ENCODE measurements at regions not wholly inside any gene's neighbourhood (a gene's known extent, or its start where the extent isn't known, plus 50 kb on each side); places are given as distances from the start of the nearest gene placed in this dataset.

DNA sequence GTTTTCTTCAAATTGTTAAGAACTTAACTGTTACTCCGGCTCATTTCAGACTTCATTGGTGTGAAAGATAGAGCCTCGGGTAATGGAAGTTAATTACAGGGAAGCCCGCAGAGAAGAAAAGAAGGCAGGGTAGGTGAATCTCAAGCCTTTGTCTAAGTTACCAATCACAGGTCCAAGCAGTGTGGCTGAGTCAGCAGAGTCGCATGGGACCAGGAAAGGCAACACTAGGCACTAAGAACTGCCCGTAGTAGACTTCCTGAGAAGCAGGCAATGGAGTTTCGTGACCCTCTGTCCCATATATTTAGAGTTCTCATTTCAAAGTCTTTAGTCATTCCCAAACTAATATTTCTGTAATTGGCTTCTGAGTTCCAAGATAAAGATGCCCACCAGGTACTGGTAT lies 122.9 kb upstream of the STT3B start:
- TF ChIP-seq, protein P1, sequence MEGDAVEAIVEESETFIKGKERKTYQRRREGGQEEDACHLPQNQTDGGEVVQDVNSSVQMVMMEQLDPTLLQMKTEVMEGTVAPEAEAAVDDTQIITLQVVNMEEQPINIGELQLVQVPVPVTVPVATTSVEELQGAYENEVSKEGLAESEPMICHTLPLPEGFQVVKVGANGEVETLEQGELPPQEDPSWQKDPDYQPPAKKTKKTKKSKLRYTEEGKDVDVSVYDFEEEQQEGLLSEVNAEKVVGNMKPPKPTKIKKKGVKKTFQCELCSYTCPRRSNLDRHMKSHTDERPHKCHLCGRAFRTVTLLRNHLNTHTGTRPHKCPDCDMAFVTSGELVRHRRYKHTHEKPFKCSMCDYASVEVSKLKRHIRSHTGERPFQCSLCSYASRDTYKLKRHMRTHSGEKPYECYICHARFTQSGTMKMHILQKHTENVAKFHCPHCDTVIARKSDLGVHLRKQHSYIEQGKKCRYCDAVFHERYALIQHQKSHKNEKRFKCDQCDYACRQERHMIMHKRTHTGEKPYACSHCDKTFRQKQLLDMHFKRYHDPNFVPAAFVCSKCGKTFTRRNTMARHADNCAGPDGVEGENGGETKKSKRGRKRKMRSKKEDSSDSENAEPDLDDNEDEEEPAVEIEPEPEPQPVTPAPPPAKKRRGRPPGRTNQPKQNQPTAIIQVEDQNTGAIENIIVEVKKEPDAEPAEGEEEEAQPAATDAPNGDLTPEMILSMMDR (IDR thresholded peaks at IDR 0.05) = no peak
- TF ChIP-seq, protein P2, sequence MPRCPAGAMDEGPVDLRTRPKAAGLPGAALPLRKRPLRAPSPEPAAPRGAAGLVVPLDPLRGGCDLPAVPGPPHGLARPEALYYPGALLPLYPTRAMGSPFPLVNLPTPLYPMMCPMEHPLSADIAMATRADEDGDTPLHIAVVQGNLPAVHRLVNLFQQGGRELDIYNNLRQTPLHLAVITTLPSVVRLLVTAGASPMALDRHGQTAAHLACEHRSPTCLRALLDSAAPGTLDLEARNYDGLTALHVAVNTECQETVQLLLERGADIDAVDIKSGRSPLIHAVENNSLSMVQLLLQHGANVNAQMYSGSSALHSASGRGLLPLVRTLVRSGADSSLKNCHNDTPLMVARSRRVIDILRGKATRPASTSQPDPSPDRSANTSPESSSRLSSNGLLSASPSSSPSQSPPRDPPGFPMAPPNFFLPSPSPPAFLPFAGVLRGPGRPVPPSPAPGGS (IDR thresholded peaks at IDR 0.05) = no peak
- TF ChIP-seq HDAC2 (IDR thresholded peaks at IDR 0.05) (no peak), EP300 (IDR thresholded peaks at IDR 0.05) (no peak), RARB (CRISPR knock-in tag; IDR thresholded peaks at IDR 0.05) (no peak), SMC3 (IDR thresholded peaks at IDR 0.05) (no peak), FOXS1 (CRISPR knock-in tag; IDR thresholded peaks at IDR 0.05) (no peak), POLR2A (IDR thresholded peaks at IDR 0.05; ENCODE audit: low read length) (no peak), MAFK (IDR thresholded peaks at IDR 0.05; ENCODE audit: partially characterized antibody) (no peak), ESRRA (IDR thresholded peaks at IDR 0.05; ENCODE audit: borderline replicate concordance, low read length) (no peak)
- TF ChIP-seq, protein P3, sequence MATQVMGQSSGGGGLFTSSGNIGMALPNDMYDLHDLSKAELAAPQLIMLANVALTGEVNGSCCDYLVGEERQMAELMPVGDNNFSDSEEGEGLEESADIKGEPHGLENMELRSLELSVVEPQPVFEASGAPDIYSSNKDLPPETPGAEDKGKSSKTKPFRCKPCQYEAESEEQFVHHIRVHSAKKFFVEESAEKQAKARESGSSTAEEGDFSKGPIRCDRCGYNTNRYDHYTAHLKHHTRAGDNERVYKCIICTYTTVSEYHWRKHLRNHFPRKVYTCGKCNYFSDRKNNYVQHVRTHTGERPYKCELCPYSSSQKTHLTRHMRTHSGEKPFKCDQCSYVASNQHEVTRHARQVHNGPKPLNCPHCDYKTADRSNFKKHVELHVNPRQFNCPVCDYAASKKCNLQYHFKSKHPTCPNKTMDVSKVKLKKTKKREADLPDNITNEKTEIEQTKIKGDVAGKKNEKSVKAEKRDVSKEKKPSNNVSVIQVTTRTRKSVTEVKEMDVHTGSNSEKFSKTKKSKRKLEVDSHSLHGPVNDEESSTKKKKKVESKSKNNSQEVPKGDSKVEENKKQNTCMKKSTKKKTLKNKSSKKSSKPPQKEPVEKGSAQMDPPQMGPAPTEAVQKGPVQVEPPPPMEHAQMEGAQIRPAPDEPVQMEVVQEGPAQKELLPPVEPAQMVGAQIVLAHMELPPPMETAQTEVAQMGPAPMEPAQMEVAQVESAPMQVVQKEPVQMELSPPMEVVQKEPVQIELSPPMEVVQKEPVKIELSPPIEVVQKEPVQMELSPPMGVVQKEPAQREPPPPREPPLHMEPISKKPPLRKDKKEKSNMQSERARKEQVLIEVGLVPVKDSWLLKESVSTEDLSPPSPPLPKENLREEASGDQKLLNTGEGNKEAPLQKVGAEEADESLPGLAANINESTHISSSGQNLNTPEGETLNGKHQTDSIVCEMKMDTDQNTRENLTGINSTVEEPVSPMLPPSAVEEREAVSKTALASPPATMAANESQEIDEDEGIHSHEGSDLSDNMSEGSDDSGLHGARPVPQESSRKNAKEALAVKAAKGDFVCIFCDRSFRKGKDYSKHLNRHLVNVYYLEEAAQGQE (IDR thresholded peaks at IDR 0.05) = no peak
- TF ChIP-seq, protein P4, sequence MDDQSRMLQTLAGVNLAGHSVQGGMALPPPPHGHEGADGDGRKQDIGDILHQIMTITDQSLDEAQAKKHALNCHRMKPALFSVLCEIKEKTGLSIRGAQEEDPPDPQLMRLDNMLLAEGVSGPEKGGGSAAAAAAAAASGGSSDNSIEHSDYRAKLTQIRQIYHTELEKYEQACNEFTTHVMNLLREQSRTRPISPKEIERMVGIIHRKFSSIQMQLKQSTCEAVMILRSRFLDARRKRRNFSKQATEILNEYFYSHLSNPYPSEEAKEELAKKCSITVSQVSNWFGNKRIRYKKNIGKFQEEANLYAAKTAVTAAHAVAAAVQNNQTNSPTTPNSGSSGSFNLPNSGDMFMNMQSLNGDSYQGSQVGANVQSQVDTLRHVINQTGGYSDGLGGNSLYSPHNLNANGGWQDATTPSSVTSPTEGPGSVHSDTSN (IDR thresholded peaks at IDR 0.05) = no peak
- TF ChIP-seq, protein P5, sequence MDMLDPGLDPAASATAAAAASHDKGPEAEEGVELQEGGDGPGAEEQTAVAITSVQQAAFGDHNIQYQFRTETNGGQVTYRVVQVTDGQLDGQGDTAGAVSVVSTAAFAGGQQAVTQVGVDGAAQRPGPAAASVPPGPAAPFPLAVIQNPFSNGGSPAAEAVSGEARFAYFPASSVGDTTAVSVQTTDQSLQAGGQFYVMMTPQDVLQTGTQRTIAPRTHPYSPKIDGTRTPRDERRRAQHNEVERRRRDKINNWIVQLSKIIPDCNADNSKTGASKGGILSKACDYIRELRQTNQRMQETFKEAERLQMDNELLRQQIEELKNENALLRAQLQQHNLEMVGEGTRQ (IDR thresholded peaks at IDR 0.05) = no peak

Measured in A549 (cell line).